Memory B cell (primary cell): ENCODE measurements at regions not wholly inside any gene's neighbourhood (a gene's known extent, or its start where the extent isn't known, plus 50 kb on each side); places are given as distances from the start of the nearest gene placed in this dataset.
A peak's percentile ranks its signal among the peaks of the same experiment; 100 is the strongest.

Source experiments
- ATAC-seq: fragments of 150-1000 bp; cut with Tn5 transposase; 2 replicates; pipeline ENCODE4 v1.10.0; 2021; ENCODE audit warnings: low read depth, mild to moderate bottlenecking, moderate library complexity
- DNase-seq, 2 donors: peaks; one replicate each; pipeline ENCODE4 v3.0.0; 2022; ENCODE audit warnings: low spot score in 2 of 2
- H3K27ac Mint-ChIP-seq: one replicate; pipeline ENCODE4 v1.8.0; 2022; ENCODE audit warnings: mild to moderate bottlenecking, moderate library complexity, mixed read lengths
- H3K27me3 Mint-ChIP-seq: one replicate; pipeline ENCODE4 v1.8.0; 2022; ENCODE audit warnings: mixed read lengths
- H3K36me3 Mint-ChIP-seq: one replicate; pipeline ENCODE4 v1.8.0; 2022; ENCODE audit warnings: mild to moderate bottlenecking, mixed read lengths
- H3K4me1 Mint-ChIP-seq: one replicate; pipeline ENCODE4 v1.8.0; 2022; ENCODE audit warnings: mixed read lengths
- H3K4me3 Mint-ChIP-seq: one replicate; pipeline ENCODE4 v1.8.0; 2022; ENCODE audit warnings: mild to moderate bottlenecking, moderate library complexity, mixed read lengths
- H3K9me3 Mint-ChIP-seq: one replicate; pipeline ENCODE4 v1.8.0; 2022; ENCODE audit warnings: mixed read lengths

DNA sequence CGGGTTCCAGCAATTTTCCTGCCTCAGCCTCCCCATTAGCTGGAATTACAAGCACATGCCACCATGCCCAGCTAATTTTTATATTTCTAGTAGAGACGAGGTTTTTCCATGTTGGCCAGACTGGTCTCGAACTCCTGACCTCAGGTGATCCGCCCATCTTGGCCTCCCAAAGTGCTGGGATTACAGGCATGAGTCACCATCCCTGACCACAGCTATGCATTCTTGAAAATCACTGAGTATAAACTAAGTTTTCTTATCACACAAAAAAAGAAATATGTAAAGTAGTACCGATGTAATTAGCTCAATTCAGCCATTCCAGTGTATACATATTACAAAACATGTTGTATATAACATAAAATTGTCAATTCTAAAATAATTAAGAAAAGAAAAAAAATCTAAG lies 232.7 kb downstream of the MBD2 start:
- no peak for ATAC-seq
- Mint-ChIP-seq H3K27me3 (no peaks in the 10 kb centered on the region), H3K27ac (no peak overlapping the region), H3K36me3 (no peaks in the 10 kb centered on the region), H3K4me3 (no peak overlapping the region), H3K4me1 (no peaks in the 10 kb centered on the region), H3K9me3 (no peaks in the 10 kb centered on the region)
- DNase-seq: no peak

- Mint-ChIP-seq H3K4me1 (no peaks in the 10 kb centered on the region), H3K27me3 (no peaks in the 10 kb centered on the region), H3K4me3 (no peak overlapping the region), H3K9me3 (no peaks in the 10 kb centered on the region), H3K36me3 (no peaks in the 10 kb centered on the region), H3K27ac (no peak overlapping the region)
- DNase-seq: no peak
- ATAC-seq: no peak
Observed at GRCh38 chr18:53991202-53991601, 233.3 kb downstream of the MBD2 start.

- DNase-seq (no peak), ATAC-seq (no peak)
- Mint-ChIP-seq H3K9me3 (no peaks in the 10 kb centered on the region), H3K36me3 (no peaks in the 10 kb centered on the region), H3K4me1 (no peaks in the 10 kb centered on the region), H3K27me3 (no peaks in the 10 kb centered on the region), H3K4me3 (no peak overlapping the region), H3K27ac (no peak overlapping the region)
Observed at GRCh38 chr18:53990485-53990884, 234.0 kb downstream of the MBD2 start.

DNA sequence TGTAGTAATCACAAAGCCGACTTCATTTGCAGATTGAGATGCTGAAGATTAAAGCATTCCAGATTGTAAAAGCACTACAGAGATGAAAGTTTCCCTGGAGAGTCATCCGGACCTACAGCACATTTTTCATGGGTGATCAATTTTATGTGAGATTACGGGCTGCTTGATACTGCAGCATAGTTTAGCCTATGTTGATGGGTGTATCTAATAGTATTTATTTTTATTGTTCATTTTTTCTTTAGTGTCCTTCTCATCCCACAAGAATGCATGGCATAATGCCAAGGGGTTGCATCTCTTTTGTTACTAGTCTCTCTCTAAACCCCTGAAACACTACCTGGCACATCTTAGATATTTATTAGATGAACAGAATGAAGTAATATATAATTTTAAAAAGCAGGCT lies 240.4 kb downstream of the MBD2 start:
- no peak overlapping the region for H3K27ac Mint-ChIP-seq
- H3K4me3 Mint-ChIP-seq: no peak overlapping the region
- peaks cover 8% of the 10 kb centered on the region for H3K27me3 Mint-ChIP-seq
- H3K4me1 Mint-ChIP-seq: no peaks in the 10 kb centered on the region
- no peaks in the 10 kb centered on the region for H3K36me3 Mint-ChIP-seq
- ATAC-seq (no peak), DNase-seq (no peak)
- peaks cover 2% of the 10 kb centered on the region for H3K9me3 Mint-ChIP-seq

GRCh38 chr18:53971331-53971730 lies 253.1 kb downstream of the MBD2 start:
- H3K36me3 Mint-ChIP-seq: no peaks in the 10 kb centered on the region
- H3K27ac Mint-ChIP-seq: no peak overlapping the region
- H3K27me3 Mint-ChIP-seq: no peaks in the 10 kb centered on the region
- H3K4me1 Mint-ChIP-seq: no peaks in the 10 kb centered on the region
- H3K9me3 Mint-ChIP-seq: peaks cover 6% of the 10 kb centered on the region
- ATAC-seq (no peak), DNase-seq (no peak)
- no peak overlapping the region for H3K4me3 Mint-ChIP-seq

- Mint-ChIP-seq H3K27ac (no peak overlapping the region), H3K9me3 (peaks cover 1% of the 10 kb centered on the region), H3K27me3 (peaks cover 7% of the 10 kb centered on the region), H3K36me3 (no peaks in the 10 kb centered on the region), H3K4me1 (no peaks in the 10 kb centered on the region), H3K4me3 (no peak overlapping the region)
- ATAC-seq: no peak
- DNase-seq: no peak
Observed at GRCh38 chr18:53952700-53953099, 271.8 kb downstream of the MBD2 start.

DNA sequence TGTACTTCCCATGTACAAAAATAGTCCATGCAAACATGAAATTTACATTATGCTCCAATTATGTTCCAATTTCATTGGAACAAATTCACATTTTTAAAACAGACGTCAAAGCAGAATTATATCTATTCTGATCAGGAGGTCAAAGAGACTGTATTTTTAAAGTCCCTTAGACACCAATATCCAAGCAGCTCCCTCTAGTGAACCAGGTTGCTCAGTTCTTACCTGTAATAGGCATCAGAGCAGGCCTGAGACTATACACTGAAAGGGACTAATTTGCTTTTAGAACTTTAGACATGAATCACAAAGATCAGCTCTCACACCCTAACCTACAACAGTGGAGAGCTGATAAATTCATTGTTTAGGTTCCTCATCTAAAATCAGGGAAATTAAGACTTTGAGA lies 273.9 kb downstream of the MBD2 start:
- DNase-seq: no peak
- Mint-ChIP-seq H3K4me3 (no peak overlapping the region), H3K9me3 (peaks cover 1% of the 10 kb centered on the region), H3K36me3 (no peaks in the 10 kb centered on the region), H3K27ac (no peak overlapping the region), H3K4me1 (no peaks in the 10 kb centered on the region), H3K27me3 (peaks cover 7% of the 10 kb centered on the region)
- no peak for ATAC-seq

DNA sequence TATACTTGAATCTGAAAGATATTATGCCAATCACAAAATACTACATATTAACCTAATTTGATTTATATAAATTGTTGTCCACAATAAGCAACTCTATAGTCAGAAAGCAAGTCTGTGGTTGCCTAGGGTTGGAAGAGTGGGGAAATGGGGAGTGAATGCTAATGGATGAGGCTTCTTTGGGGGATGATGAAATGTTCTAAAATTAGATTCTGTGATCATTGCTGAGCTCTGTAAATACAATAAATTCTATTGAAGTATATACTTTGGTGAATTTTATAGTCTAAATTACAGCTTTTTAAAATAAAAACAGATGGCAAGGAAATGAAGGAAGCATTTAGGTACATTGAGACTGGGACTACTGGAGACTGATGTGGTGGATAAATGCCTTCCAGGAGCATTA lies 275.5 kb downstream of the MBD2 start:
- peaks cover 1% of the 10 kb centered on the region for H3K9me3 Mint-ChIP-seq
- ATAC-seq (no peak), DNase-seq (no peak)
- H3K36me3 Mint-ChIP-seq: no peaks in the 10 kb centered on the region
- no peaks in the 10 kb centered on the region for H3K4me1 Mint-ChIP-seq
- H3K27ac Mint-ChIP-seq: no peak overlapping the region
- H3K27me3 Mint-ChIP-seq: peaks cover 7% of the 10 kb centered on the region
- no peak overlapping the region for H3K4me3 Mint-ChIP-seq

DNA sequence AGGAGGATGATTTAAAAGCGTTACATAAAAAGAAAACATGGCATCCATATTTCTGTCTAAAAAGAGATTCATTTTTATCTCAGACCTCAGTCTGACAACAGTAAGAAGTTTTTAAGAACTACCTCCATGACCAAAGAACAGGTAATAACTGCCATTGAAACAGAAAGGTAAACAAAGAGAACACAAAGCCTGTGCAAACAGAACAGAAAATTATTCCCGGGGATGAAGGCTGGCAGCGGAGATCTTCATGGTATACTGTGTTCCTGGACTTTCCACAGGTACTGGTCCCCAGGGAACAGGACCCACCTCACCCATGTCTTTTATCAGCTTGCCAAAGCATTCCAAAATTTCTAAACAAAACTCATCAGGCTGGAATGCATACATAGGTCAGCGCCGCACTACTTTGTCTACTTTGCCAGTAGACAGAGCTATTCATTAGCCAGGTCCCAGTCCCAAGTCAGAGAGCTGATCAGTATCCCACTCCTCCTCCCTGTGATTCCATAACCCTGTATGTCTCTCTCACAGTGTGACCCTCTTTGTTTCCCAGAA lies 277.3 kb downstream of the MBD2 start:
- Mint-ChIP-seq H3K4me3 (no peak overlapping the region), H3K27ac (no peak overlapping the region), H3K4me1 (no peaks in the 10 kb centered on the region), H3K27me3 (peaks cover 5% of the 10 kb centered on the region), H3K9me3 (no peaks in the 10 kb centered on the region), H3K36me3 (no peaks in the 10 kb centered on the region)
- no peak for ATAC-seq
- DNase-seq: no peak

DNA sequence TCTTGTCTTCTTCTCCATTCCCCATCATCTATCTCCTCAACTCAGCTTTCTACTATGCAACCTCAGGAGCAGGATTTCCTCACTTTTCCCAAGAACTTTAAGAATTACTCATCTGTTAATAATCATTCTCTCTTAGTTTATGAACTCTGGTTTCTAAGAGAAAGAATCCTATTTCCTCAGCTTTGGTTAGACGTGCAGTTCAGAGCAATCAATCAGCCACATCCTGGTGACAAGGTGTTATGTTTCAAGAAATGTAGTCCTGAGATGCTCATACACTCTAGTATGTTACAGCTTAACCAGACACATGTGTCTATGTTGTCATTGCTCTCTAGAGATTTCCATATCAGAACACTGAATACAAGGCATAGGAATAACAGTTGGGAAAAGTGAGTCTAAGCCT lies 277.9 kb downstream of the MBD2 start:
- H3K9me3 Mint-ChIP-seq: no peaks in the 10 kb centered on the region
- peaks cover 3% of the 10 kb centered on the region for H3K27me3 Mint-ChIP-seq
- ATAC-seq (no peak), DNase-seq (no peak)
- no peak overlapping the region for H3K4me3 Mint-ChIP-seq
- H3K27ac Mint-ChIP-seq: no peak overlapping the region
- no peaks in the 10 kb centered on the region for H3K36me3 Mint-ChIP-seq
- no peaks in the 10 kb centered on the region for H3K4me1 Mint-ChIP-seq

GRCh38 chr18:53944721-53945120 lies 279.7 kb downstream of the MBD2 start:
- ATAC-seq: no peak
- Mint-ChIP-seq H3K27me3 (peaks cover 2% of the 10 kb centered on the region), H3K4me3 (no peak overlapping the region), H3K27ac (no peak overlapping the region), H3K4me1 (no peaks in the 10 kb centered on the region), H3K9me3 (no peaks in the 10 kb centered on the region), H3K36me3 (no peaks in the 10 kb centered on the region)
- peak in 1 of 2 donors; percentile 0 for DNase-seq

GRCh38 chr18:53943326-53943860 lies 281.1 kb downstream of the MBD2 start:
- ATAC-seq (no peak), DNase-seq (no peak)
- Mint-ChIP-seq H3K4me1 (no peaks in the 10 kb centered on the region), H3K36me3 (no peaks in the 10 kb centered on the region), H3K9me3 (no peaks in the 10 kb centered on the region), H3K27ac (no peak overlapping the region), H3K4me3 (no peak overlapping the region), H3K27me3 (no peaks in the 10 kb centered on the region)

GRCh38 chr18:53941601-53942338 lies 282.7 kb downstream of the MBD2 start:
- no peaks in the 10 kb centered on the region for H3K27me3 Mint-ChIP-seq
- DNase-seq: no peak
- no peak overlapping the region for H3K4me3 Mint-ChIP-seq

GRCh38 chr18:53937037-53937436 lies 287.4 kb downstream of the MBD2 start:
- H3K4me3 Mint-ChIP-seq: no peak overlapping the region

More at GRCh38 chr18:53941601-53942338, 282.7 kb downstream of the MBD2 start:
- Mint-ChIP-seq H3K27ac (no peak overlapping the region), H3K9me3 (no peaks in the 10 kb centered on the region), H3K36me3 (no peaks in the 10 kb centered on the region), H3K4me1 (no peaks in the 10 kb centered on the region)
- no peak for ATAC-seq

GRCh38 chr18:53935803-53936202 lies 288.7 kb downstream of the MBD2 start:
- ATAC-seq (no peak), DNase-seq (no peak)
- H3K4me1 Mint-ChIP-seq: no peaks in the 10 kb centered on the region
- no peaks in the 10 kb centered on the region for H3K9me3 Mint-ChIP-seq
- peaks cover 2% of the 10 kb centered on the region for H3K27me3 Mint-ChIP-seq
- no peak overlapping the region for H3K4me3 Mint-ChIP-seq
- H3K36me3 Mint-ChIP-seq: no peaks in the 10 kb centered on the region
- H3K27ac Mint-ChIP-seq: no peak overlapping the region

More at GRCh38 chr18:53937037-53937436, 287.4 kb downstream of the MBD2 start:
- Mint-ChIP-seq H3K4me1 (no peaks in the 10 kb centered on the region), H3K36me3 (no peaks in the 10 kb centered on the region), H3K27ac (no peak overlapping the region), H3K9me3 (no peaks in the 10 kb centered on the region), H3K27me3 (peaks cover 2% of the 10 kb centered on the region)
- ATAC-seq (no peak), DNase-seq (no peak)
